ENCODE measurements at regions not wholly inside any gene's neighbourhood (a gene's known extent, or its start where the extent isn't known, plus 50 kb on each side); places are given as distances from the start of the nearest gene placed in this dataset.
"Not testable (repeated sequence)": the region's sequence is repeated elsewhere in the genome, so short reads cannot be mapped to it uniquely, and the experiment has no call there.

- DNase-seq: no peak
These were observed 89.1 kb upstream of the USP24 start for GRCh38 chr1:55304229-55304740.

DNA sequence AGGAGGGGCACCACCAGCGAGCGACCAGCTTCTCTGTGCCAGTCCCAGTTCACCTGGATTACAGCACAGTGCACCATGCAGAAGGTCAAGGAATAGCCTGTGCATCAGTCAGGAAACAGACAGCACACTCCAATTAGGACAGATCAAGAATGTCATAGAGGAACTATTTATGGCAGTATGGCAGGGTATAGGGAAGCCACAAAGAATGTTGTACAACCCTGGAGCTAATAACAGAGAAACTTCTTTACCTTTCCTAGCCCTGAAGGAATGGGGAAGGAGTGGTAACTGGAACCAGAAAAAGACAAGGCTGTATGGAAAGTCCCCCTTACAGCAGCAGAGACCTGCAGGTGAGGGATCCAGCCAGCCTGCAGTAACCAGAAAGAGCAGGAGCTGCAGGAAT, 87.8 kb upstream of the USP24 start:
- no peak for DNase-seq

DNA sequence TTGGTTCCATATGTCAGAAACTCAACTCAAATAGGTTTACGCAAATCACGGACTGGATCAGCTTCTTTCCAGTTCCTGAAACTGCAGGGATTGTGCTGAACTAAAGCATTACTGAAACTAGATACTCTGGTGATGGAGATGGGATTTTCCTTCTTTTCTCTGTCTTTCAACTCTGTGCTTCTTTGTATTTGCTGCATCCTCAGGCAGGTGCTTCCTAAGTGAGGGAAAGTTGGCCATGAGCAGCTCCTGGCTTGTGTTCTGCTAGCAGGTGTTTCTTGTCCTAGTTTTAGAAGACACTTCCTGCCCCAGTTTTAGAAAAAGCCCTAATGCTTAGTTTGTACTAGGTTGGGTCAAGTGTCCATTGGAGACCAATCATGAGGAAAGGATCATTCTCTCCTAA, 86.7 kb upstream of the USP24 start:
- no peak for DNase-seq

GRCh38 chr1:55300975-55301374, 85.8 kb upstream of the USP24 start:
- DNase-seq: no peak

DNA sequence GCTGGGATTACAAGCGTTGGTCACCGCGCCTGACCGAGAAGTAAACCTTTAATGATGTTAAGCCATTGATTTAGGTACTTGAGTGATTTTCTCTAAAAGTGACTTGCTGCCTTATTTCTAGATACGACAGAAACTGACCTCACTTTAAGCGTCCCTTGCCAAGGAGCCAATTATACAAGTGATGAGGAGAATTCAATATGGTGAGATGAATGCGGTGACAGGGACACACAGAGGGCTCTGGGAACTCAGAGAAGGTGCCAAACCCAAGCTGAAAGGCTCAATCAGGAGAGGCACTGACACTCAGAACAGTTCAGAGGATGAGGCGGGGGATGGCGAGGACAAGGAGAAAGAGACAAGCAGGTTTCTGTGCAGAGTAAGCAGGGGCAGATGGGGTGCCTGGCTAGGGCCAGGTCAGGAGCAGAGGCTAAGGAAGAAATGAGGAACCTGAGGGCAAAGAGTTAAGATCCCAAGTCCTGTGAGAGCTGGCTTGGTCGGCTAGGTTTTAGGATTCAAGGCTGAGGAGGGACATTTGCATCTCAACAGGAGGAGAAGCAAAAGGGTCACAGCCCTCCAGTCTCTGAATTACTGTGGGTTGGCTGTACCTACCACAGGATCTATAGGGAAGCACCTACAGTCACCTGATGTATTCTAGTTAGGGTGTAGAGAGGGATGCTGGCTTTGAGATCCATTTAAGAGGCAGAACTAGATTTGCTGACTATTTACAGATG, 83.2 kb upstream of the USP24 start:
- DNase-seq: no peak

GRCh38 chr1:55296247-55296646, 81.1 kb upstream of the USP24 start:
- DNase-seq: not testable (repeated sequence)

DNA sequence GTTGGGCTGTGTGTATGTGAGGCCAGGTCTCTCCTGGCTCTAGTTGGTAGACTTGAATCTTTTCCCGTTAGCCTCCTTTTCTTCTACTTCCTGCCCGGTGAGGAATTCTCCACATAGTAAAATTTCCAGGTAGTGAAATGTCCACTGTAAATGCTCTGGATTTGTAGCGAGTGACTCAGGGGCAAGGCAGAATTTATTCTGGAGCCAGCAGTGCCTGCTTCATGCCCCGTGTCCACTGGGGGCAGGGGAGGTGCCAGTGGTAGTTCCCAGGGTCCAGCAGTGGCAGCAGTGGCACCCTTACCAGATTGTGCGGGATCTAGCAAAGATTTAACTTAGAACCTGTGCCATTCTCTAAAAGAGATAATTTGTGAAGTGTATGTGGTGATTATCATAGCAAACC, 74.5 kb upstream of the USP24 start:
- no peak for DNase-seq

DNA sequence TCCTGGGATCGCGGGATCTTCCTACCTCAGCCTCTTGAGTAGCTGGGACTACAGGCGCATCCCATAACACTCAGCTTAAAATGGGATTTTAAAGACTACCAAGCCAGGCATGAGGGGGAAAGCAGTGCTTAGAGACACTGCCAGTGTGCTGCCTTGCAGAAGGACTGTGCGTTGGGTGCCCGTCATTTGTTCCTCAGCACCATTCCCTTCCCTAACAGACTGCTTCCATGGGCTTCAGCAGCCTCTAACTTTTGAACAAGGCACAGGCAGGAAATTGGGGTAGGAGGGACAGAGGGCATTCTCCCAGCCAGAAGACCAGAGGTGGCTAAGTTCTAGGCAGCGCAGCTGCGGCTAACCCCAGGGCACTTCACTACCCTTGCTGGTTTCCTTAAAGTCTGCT, 73.9 kb upstream of the USP24 start:
- no peak for DNase-seq

- DNase-seq: no peak
These were observed 73.1 kb upstream of the USP24 start for GRCh38 chr1:55288245-55288644.

- no peak for DNase-seq
These were observed 72.6 kb upstream of the USP24 start for GRCh38 chr1:55287723-55288122.

DNA sequence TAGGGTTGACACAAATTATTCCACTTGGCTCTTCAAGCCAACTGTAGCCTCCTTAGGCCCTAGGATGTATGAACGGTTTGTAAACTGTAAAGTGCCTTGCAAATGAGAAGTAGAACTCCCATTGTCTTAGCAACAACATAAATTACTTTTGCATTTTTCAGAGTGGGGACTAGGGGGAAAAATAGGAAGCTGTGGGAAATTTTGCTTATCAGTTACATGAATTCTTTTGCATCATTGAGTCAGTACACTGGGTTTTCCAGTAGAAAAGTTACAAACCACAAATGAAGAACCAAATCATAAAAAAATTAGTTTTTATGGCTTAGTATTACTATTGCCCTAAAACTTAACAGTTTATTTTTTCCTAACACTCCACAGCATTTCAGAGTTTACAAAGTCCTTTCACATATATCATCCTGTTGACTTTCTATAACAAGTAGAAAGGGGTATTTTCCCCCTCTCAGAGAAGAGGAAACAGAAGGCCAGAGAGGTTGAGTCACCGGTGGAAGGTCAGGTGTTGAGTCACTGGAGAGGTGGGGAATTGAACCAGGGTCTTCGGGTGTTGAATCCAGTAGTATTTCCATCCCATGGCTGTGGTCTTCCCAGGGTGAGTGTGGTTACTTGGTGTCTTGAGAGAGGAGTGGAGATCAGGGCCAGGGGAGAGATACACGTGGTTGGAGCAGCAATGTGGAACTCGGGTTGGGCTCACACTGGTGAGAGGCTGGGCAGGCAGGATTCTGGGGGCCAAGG, 71.9 kb upstream of the USP24 start:
- DNase-seq: no peak

DNA sequence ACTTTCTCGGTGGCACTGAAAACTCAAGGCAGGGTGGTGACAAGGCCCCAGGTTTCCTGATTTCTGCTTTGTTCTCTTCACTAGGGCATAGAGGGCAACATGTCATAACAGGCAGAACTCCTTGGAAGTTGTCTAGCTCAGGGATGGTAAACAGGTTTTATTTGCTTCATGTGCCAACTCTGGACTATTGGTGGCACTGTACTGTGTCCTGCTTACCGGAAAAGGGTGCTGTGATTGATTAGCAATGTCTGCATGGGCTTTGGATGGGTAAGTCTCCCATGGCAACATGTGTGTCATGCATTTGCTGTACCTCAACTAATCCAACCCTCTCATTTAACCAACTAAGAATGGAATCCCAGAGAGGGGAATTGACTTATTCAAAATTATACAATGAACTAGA, 70.7 kb upstream of the USP24 start:
- no peak for DNase-seq

GRCh38 chr1:55284856-55285255, 69.7 kb upstream of the USP24 start:
- DNase-seq: no peak

GRCh38 chr1:55282058-55282457, 66.9 kb upstream of the USP24 start:
- no peak for DNase-seq

GRCh38 chr1:55280731-55281130, 65.6 kb upstream of the USP24 start:
- no peak for DNase-seq

DNA sequence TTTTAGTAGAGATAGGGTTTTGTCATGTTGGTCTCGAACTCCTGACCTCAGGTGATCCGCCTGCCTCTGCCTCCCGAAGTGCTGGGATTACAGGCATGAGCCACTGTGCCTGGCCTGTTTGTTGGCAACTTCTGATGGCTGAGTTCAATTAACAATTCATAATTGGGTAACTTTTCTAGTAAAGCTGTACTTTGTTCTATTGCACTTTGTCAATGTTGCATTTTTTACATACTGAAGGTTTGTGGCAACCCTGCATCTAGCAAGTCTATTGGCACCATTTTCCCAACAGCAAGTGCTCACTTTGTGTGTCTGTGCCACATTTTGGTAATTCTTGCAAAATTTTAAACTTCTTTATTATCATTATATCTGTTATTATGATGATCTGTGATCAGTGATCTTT, 64.5 kb upstream of the USP24 start:
- no peak for DNase-seq

DNA sequence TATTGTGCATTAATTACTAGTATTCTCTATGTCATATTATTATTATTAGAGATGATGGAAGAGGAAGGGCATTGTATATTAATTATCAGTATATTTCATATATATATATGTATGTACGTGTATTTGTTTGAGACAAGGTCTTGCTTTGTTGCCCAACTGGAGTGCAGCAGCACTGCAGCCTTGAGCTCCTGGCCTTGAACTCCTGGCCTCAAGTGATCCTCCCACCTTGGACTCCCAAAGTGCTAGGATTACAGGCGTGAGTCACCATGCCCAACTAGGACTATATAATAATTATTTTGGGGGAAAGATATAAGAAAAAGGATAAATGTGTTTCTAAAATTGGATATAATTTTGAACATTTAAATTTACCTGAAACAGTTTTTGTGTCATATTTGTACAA, 63.2 kb upstream of the USP24 start:
- DNase-seq: no peak

GRCh38 chr1:55277377-55278130, 62.4 kb upstream of the USP24 start:
- DNase-seq: peak; percentile 58

- no peak for DNase-seq
These were observed 61.7 kb upstream of the USP24 start for GRCh38 chr1:55276671-55277376.

DNA sequence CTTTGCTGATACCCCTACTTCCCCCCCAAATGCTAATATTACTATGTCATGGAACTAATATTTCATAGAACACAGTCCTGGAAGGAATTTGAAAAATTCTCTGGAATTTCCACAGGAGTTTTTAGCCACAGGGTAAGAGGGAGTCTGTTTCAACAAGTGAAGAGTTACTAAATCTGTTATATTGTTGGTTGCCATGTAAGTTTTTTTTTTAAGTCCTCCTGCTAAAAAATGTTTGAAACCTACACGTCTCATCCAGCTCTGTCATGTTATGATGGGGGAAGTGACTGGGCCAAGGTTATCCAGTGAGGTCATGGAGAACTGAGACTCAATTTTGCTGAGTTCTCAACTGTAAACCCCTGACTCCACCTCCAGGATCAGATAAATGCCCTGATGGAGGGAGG, 60.8 kb upstream of the USP24 start:
- DNase-seq: no peak

DNA sequence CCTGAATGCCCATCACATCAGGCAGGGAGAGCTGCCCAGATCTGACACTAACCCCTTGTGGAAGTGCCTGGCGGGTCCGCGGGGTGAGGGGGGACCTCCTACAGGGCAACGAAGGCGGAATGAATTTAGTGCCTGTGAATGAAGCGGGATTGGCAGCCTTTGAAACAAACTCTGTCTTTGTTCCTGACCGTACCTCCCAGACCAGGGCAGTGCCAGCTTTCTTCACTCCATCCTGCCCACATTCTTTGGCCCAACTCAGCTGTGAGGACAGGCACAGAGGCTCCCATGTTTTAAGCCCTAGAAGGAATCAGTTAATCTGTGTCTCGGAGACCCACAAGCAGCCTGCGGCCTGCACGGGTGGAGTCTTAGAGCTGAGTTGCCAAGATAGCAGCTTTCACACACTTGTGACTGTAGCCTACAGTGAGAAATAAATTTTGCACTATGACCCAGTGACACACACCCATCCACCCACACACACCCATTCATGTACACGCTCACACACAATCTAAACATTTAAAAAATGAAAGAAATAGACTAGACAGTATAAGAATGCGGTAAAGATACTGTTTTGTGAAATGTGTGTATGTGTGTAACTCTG, 60.1 kb upstream of the USP24 start:
- no peak for DNase-seq

GRCh38 chr1:55272994-55273393, 57.8 kb upstream of the USP24 start:
- DNase-seq: no peak

Measured in effector CD8-positive, alpha-beta T cell (primary cell).